ENCODE measurements at regions not wholly inside any gene's neighbourhood (a gene's known extent, or its start where the extent isn't known, plus 50 kb on each side); places are given as distances from the start of the nearest gene placed in this dataset.

GRCh38 chr6:168244961-168245551 lies 74.5 kb downstream of the DACT2 start:
- no peak overlapping the region for H2BK120ac ChIP-seq (ENCODE audit: low read depth, low read length)
- H4K91ac ChIP-seq (ENCODE audit: insufficient read depth, low read depth, low read length), result no peak overlapping the region
- H4K5ac ChIP-seq (ENCODE audit: low read depth, low read length), result no peak overlapping the region
- H3K27ac ChIP-seq (ENCODE audit: insufficient read depth, low read length), result no peak overlapping the region
- intact Hi-C loops (cut with micrococcal nuclease) (no loop called here), dilution Hi-C loops (cut with HindIII; ENCODE audit: low sequenced_read_pairs, unreplicated experiment) (no loop called here), in situ Hi-C loops (cut with MboI; ENCODE audit: low sequenced_read_pairs) (no loop called here)
- no peak overlapping the region for H2AFZ ChIP-seq (replicated peaks; ENCODE audit: low read length, poor library complexity)
- no peak for TF ChIP-seq POLR2A (IDR thresholded peaks at IDR 0.05; ENCODE audit: low read depth, low read length)
- TF ChIP-seq CHD1 (IDR thresholded peaks at IDR 0.05; ENCODE audit: low read depth, low read length), result no peak
- TF ChIP-seq FOS (IDR thresholded peaks at IDR 0.05; ENCODE audit: low read depth, low read length), result no peak
- H2AK5ac ChIP-seq (ENCODE audit: low read depth, low read length), result no peak overlapping the region
- no peak overlapping the region for H2AK9ac ChIP-seq (replicated peaks; ENCODE audit: low read depth, low read length, poor library complexity)
- H3K4me3 ChIP-seq (ENCODE audit: insufficient read depth, low read depth, low read length), result no peak overlapping the region
- ChIA-PET POLR2A (ENCODE audit: unreplicated experiment) (no interaction called here), CTCF (interaction anchor here (0.6 kb wide), 1 partner anchor 38 kb away, joined by 3 read pairs; no protein-coding TSS in a partner anchor)
- peaks cover 30% of the 10 kb centered on the region for H3K9me3 ChIP-seq (ENCODE audit: control insufficient read depth, insufficient read depth, low read length)
- H3K18ac ChIP-seq (ENCODE audit: low read depth, low read length), result no peak overlapping the region
- no peak overlapping the region for H3K4ac ChIP-seq (ENCODE audit: low read depth, low read length)
- H2BK20ac ChIP-seq (ENCODE audit: low read depth, low read length), result no peak overlapping the region
- no peaks in the 10 kb centered on the region for H3K36me3 ChIP-seq (ENCODE audit: control insufficient read depth, insufficient read depth, low read length)
- no TSS peak for BruUV-seq (replicated peaks)
- no peaks in the 10 kb centered on the region for H4K20me1 ChIP-seq (ENCODE audit: insufficient read depth, low read length)
- no peak overlapping the region for H3K23ac ChIP-seq (ENCODE audit: low read depth, low read length)
- 93% methylated on average over 10 of the region's 17 CpGs; no CpG with 5 or more reads in 1 of the 2 experiments for WGBS, 2 experiments (ENCODE audit: extremely low coverage in 2 of 2, insufficient read length in 1 of 2)
- no peaks in the 10 kb centered on the region for H3K79me1 ChIP-seq (ENCODE audit: low read depth in 1 of 2, low read length in 2 of 2)
- no peaks in the 10 kb centered on the region for H3K27me3 ChIP-seq (ENCODE audit: control insufficient read depth, insufficient read depth, low read length)
- no peaks in the 10 kb centered on the region for H3K4me1 ChIP-seq (ENCODE audit: control insufficient read depth, insufficient read depth, low read length)
- DNase-seq (no peak), ATAC-seq (ENCODE audit: low read depth) (no peak)
- no peak overlapping the region for H2BK15ac ChIP-seq (ENCODE audit: low read depth, low read length)
- no peak overlapping the region for H3K4me2 ChIP-seq (ENCODE audit: low read depth, low read length)
- no peak overlapping the region for H3K56ac ChIP-seq (ENCODE audit: extremely low read depth, insufficient read depth, low read length)
- no peak overlapping the region for H3K9ac ChIP-seq (ENCODE audit: low read depth, low read length)
- H4K8ac ChIP-seq (ENCODE audit: low read depth in 2 of 2, low read length in 2 of 2), result no peak overlapping the region
- H3K9me1 ChIP-seq (ENCODE audit: insufficient read depth, low read length), result no peaks in the 10 kb centered on the region
- no peak overlapping the region for H2BK5ac ChIP-seq (ENCODE audit: low read depth, low read length, poor library complexity, severe bottlenecking)
- no peak overlapping the region for H3K14ac ChIP-seq (replicated peaks; ENCODE audit: low read depth, low read length)

Measured in IMR-90 (cell line).